K562 (cell line): ENCODE measurements at regions not wholly inside any gene's neighbourhood (a gene's known extent, or its start where the extent isn't known, plus 50 kb on each side); places are given as distances from the start of the nearest gene placed in this dataset.

Source experiments
- FOXP1 ChIP-seq: sonication (generic); formaldehyde crosslinking; IDR thresholded peaks from 2 replicates; pipeline ENCODE4 v1.8.0; 2022; ENCODE audit warnings: mild to moderate bottlenecking, missing genetic modification reagents
- GTF2F1 ChIP-seq: IDR thresholded peaks from 2 replicates; pipeline ENCODE4 v1.6.1; 2011; ENCODE audit warnings: low read depth, low read length, improper control_type of control experiment
- JUND ChIP-seq, 2 experiments: IDR thresholded peaks; 2 replicates in 1 of 2; 3 replicates in 1 of 2; pipeline ENCODE4 v1.6.1; 2011; ENCODE audit warnings: borderline replicate concordance in 2 of 2, low read depth in 2 of 2, low read length in 2 of 2, improper control_type of control experiment in 1 of 2, missing biosample characterization in 1 of 2, missing genetic modification characterization in 1 of 2, missing genetic modification reagents in 1 of 2
- MEIS2 ChIP-seq: fragments of 450-650 bp; IDR thresholded peaks from 2 replicates; pipeline ENCODE4 v1.6.1; 2014; ENCODE audit warnings: mild to moderate bottlenecking; ENCODE audit not compliant: partially characterized antibody
- XRCC3 ChIP-seq: fragments of 450-650 bp; IDR thresholded peaks from 2 replicates; pipeline ENCODE4 v1.6.1; 2017; ENCODE audit warnings: mild to moderate bottlenecking, moderate library complexity
- TF ChIP-seq, protein P1 (sequence below): fragments of 250-450 bp; sonication (Bioruptor Pico); IDR thresholded peaks from 2 replicates; pipeline ENCODE4 v1.4.0; 2020
- TF ChIP-seq, protein P2 (sequence below): fragments of 450-650 bp; conservative IDR thresholded peaks from 2 replicates; pipeline ENCODE4 v1.6.1; 2016; ENCODE audit warnings: missing genetic modification characterization, low read depth, mild to moderate bottlenecking, missing compliant biosample characterization, moderate library complexity
- TF ChIP-seq, protein P3 (sequence below): fragments of 250-450 bp; sonication (Bioruptor Pico); IDR thresholded peaks from 2 replicates; pipeline ENCODE4 v1.5.0; 2021
- TF ChIP-seq, protein P4 (sequence below): fragments of 450-650 bp; IDR thresholded peaks from 2 replicates; pipeline ENCODE4 v1.6.1; 2016; ENCODE audit warnings: low read depth

DNA sequence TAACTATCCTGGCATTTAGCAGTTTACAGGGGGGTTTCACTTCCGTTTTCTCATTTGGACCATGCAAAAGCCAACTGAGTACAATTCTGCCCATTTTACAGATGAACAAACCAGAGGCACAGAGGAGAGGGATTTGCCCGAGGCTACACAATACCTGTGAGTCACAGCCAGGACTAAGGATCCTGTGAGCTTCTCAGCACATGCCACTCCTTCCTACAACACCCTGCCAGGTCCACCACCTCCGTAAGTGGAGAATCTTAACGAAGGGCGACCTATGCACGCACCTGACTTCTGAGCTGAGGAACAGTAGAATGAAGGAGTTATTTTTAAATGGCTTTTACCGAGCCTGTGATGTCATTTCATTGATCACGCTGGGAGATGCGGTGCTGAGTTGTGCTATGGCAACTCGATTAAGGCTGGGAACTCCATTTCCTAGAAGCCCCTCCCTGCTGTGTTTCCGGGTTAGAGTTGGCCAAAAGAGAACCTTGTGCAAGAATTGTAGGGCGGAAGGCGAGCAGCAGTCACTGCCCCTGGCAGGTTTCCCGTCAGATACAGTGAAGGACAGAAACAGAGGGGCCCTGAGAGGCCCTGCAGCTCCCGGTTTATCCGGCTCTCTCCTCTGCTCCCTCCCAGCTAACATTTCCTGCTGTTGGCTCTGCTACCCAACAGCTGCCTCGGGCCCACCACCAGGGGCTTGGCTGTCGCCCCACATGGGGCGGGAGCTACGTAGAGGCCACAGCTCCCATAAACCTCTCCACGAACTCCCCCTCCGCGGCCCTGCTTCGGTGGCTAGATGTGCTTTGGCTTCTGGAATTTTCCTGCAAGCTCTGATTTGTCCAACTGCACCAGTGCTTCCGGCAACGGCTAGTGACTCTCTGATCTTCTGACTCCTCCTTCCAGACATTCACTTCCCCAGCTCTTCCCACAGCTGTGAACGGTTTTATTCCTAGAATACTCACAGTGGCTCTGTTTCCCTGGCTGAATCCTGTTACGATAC lies 75.1 kb upstream of the USP9X start (continued):
- TF ChIP-seq, protein P1, sequence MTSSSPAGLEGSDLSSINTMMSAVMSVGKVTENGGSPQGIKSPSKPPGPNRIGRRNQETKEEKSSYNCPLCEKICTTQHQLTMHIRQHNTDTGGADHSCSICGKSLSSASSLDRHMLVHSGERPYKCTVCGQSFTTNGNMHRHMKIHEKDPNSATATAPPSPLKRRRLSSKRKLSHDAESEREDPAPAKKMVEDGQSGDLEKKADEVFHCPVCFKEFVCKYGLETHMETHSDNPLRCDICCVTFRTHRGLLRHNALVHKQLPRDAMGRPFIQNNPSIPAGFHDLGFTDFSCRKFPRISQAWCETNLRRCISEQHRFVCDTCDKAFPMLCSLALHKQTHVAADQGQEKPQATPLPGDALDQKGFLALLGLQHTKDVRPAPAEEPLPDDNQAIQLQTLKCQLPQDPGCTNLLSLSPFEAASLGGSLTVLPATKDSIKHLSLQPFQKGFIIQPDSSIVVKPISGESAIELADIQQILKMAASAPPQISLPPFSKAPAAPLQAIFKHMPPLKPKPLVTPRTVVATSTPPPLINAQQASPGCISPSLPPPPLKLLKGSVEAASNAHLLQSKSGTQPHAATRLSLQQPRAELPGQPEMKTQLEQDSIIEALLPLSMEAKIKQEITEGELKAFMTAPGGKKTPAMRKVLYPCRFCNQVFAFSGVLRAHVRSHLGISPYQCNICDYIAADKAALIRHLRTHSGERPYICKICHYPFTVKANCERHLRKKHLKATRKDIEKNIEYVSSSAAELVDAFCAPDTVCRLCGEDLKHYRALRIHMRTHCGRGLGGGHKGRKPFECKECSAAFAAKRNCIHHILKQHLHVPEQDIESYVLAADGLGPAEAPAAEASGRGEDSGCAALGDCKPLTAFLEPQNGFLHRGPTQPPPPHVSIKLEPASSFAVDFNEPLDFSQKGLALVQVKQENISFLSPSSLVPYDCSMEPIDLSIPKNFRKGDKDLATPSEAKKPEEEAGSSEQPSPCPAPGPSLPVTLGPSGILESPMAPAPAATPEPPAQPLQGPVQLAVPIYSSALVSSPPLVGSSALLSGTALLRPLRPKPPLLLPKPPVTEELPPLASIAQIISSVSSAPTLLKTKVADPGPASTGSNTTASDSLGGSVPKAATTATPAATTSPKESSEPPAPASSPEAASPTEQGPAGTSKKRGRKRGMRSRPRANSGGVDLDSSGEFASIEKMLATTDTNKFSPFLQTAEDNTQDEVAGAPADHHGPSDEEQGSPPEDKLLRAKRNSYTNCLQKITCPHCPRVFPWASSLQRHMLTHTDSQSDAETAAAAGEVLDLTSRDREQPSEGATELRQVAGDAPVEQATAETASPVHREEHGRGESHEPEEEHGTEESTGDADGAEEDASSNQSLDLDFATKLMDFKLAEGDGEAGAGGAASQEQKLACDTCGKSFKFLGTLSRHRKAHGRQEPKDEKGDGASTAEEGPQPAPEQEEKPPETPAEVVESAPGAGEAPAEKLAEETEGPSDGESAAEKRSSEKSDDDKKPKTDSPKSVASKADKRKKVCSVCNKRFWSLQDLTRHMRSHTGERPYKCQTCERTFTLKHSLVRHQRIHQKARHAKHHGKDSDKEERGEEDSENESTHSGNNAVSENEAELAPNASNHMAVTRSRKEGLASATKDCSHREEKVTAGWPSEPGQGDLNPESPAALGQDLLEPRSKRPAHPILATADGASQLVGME (CRISPR knock-in tag): no peak
- TF ChIP-seq GTF2F1 (no peak), FOXP1 (CRISPR knock-in tag) (no peak), JUND (IDR thresholded peaks at IDR 0.05; ENCODE audit: borderline replicate concordance, low read depth, low read length) (peak; percentile 56), JUND (tag; IDR thresholded peaks at IDR 0.05; ENCODE audit: borderline replicate concordance, low read depth, low read length) (peak; percentile 24; the same call in 2 of the 3 replicates), XRCC3 (no peak), MEIS2 (peak; percentile 19)
- TF ChIP-seq, protein P2, sequence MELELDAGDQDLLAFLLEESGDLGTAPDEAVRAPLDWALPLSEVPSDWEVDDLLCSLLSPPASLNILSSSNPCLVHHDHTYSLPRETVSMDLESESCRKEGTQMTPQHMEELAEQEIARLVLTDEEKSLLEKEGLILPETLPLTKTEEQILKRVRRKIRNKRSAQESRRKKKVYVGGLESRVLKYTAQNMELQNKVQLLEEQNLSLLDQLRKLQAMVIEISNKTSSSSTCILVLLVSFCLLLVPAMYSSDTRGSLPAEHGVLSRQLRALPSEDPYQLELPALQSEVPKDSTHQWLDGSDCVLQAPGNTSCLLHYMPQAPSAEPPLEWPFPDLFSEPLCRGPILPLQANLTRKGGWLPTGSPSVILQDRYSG: no peak
- TF ChIP-seq, protein P3, sequence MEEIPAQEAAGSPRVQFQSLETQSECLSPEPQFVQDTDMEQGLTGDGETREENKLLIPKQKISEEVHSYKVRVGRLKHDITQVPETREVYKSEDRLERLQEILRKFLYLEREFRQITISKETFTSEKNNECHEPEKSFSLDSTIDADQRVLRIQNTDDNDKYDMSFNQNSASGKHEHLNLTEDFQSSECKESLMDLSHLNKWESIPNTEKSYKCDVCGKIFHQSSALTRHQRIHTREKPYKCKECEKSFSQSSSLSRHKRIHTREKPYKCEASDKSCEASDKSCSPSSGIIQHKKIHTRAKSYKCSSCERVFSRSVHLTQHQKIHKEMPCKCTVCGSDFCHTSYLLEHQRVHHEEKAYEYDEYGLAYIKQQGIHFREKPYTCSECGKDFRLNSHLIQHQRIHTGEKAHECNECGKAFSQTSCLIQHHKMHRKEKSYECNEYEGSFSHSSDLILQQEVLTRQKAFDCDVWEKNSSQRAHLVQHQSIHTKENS (CRISPR knock-in tag): no peak
- TF ChIP-seq, protein P4, sequence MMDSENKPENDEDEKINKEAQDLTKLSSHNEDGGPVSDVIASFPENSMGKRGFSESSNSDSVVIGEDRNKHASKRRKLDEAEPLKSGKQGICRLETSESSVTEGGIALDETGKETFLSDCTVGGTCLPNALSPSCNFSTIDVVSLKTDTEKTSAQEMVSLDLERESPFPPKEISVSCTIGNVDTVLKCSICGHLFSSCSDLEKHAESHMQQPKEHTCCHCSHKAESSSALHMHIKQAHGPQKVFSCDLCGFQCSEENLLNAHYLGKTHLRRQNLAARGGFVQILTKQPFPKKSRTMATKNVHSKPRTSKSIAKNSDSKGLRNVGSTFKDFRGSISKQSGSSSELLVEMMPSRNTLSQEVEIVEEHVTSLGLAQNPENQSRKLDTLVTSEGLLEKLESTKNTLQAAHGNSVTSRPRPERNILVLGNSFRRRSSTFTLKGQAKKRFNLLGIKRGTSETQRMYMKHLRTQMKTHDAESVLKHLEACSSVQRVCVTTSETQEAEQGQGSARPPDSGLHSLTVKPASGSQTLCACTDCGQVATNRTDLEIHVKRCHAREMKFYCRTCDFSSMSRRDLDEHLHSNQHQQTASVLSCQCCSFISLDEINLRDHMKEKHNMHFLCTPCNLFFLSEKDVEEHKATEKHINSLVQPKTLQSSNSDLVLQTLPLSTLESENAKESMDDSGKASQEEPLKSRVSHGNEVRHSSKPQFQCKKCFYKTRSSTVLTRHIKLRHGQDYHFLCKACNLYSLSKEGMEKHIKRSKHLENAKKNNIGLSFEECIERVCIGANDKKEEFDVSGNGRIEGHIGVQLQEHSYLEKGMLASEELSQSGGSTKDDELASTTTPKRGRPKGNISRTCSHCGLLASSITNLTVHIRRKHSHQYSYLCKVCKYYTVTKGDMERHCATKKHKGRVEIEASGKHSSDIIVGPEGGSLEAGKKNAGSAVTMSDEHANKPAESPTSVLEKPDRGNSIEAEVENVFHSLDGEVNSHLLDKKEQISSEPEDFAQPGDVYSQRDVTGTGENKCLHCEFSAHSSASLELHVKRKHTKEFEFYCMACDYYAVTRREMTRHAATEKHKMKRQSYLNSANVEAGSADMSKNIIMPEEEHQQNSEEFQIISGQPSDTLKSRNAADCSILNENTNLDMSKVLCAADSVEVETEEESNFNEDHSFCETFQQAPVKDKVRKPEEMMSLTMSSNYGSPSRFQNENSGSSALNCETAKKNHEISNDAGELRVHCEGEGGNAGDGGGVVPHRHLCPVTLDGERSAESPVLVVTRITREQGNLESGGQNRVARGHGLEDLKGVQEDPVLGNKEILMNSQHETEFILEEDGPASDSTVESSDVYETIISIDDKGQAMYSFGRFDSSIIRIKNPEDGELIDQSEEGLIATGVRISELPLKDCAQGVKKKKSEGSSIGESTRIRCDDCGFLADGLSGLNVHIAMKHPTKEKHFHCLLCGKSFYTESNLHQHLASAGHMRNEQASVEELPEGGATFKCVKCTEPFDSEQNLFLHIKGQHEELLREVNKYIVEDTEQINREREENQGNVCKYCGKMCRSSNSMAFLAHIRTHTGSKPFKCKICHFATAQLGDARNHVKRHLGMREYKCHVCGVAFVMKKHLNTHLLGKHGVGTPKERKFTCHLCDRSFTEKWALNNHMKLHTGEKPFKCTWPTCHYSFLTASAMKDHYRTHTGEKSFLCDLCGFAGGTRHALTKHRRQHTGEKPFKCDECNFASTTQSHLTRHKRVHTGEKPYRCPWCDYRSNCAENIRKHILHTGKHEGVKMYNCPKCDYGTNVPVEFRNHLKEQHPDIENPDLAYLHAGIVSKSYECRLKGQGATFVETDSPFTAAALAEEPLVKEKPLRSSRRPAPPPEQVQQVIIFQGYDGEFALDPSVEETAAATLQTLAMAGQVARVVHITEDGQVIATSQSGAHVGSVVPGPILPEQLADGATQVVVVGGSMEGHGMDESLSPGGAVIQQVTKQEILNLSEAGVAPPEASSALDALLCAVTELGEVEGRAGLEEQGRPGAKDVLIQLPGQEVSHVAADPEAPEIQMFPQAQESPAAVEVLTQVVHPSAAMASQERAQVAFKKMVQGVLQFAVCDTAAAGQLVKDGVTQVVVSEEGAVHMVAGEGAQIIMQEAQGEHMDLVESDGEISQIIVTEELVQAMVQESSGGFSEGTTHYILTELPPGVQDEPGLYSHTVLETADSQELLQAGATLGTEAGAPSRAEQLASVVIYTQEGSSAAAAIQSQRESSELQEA: no peak
